HCT116 (cell line): ENCODE measurements at regions not wholly inside any gene's neighbourhood (a gene's known extent, or its start where the extent isn't known, plus 50 kb on each side); places are given as distances from the start of the nearest gene placed in this dataset.

Experiments used
- EZH2phosphoT487 ChIP-seq: fragments of 200-600 bp; IDR thresholded peaks from 2 replicates; pipeline ENCODE4 v1.6.1; 2018; ENCODE audit warnings: antibody characterized with exemption, borderline replicate concordance
- TF ChIP-seq, protein P1 (sequence below), 3 experiments: fragments of 200-600 bp in 1 of 3; sonication (generic) in 1 of 3; IDR thresholded peaks in 2 of 3; conservative IDR thresholded peaks in 1 of 3; 2 replicates each; pipeline ENCODE4 v1.5.1; 2012 to 2017; ENCODE audit warnings: low read depth in 2 of 3, low read length in 2 of 3, antibody characterized with exemption in 1 of 3, borderline replicate concordance in 1 of 3, control low read depth in 1 of 3, mild to moderate bottlenecking in 1 of 3, mixed read lengths in 1 of 3, mixed run types in 1 of 3, moderate library complexity in 1 of 3; ENCODE audit not compliant: insufficient read depth in 1 of 3

DNA sequence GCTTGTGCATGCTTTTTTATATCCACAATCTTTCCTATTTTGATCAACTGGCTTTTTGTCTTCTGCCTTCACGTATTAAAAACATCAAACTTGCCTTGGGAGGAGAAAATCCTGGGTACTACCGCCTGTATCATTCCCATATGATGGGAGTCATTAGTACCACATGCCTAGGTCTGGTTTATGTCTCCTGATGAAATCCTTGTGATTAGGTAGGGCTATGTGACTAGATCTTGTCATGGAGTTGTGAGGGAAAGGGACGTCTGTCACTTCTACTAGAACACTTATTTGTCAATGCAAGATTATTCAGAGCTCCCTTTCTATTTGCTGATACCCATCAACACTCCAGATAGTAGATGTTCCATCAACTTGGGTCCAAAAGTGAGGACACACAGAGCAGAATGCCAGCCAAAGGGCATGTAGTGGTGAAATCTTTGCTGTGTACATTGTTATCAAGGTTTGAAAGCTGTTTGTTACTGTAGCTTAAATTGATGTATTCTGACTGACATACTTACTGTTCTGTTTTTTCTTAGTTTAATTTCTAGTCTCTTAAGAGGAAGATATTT, 621.8 kb upstream of the NR5A2 start:
- TF ChIP-seq, protein P1, sequence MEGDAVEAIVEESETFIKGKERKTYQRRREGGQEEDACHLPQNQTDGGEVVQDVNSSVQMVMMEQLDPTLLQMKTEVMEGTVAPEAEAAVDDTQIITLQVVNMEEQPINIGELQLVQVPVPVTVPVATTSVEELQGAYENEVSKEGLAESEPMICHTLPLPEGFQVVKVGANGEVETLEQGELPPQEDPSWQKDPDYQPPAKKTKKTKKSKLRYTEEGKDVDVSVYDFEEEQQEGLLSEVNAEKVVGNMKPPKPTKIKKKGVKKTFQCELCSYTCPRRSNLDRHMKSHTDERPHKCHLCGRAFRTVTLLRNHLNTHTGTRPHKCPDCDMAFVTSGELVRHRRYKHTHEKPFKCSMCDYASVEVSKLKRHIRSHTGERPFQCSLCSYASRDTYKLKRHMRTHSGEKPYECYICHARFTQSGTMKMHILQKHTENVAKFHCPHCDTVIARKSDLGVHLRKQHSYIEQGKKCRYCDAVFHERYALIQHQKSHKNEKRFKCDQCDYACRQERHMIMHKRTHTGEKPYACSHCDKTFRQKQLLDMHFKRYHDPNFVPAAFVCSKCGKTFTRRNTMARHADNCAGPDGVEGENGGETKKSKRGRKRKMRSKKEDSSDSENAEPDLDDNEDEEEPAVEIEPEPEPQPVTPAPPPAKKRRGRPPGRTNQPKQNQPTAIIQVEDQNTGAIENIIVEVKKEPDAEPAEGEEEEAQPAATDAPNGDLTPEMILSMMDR (IDR thresholded peaks at IDR 0.05 in 2 of 3, conservative IDR thresholded peaks at IDR 0.05 in 1 of 3; ENCODE audit: borderline replicate concordance in 1 of 3, insufficient read depth in 1 of 3, low read depth in 2 of 3, low read length in 2 of 3) = no peak
- no peak for TF ChIP-seq EZH2phosphoT487
